Osteoblast (primary cell): ENCODE measurements at regions not wholly inside any gene's neighbourhood (a gene's known extent, or its start where the extent isn't known, plus 50 kb on each side); places are given as distances from the start of the nearest gene placed in this dataset.
A peak's percentile ranks its signal among the peaks of the same experiment; 100 is the strongest.

Experiments used
- DNase-seq: peaks from one replicate; pipeline ENCODE4 v3.0.0; 2011; ENCODE audit warnings: low spot score, mixed read lengths; ENCODE audit not compliant: insufficient read length; ENCODE audit errors: missing footprints
- H2AFZ ChIP-seq: 2 replicates; pipeline ENCODE4 v1.6.0; 2011; ENCODE audit warnings: mild to moderate bottlenecking, low read length
- H3K27ac ChIP-seq: 2 replicates; pipeline ENCODE4 v1.5.1; 2011; ENCODE audit warnings: mild to moderate bottlenecking, low read depth, low read length, moderate library complexity
- H3K27me3 ChIP-seq: 2 replicates; pipeline ENCODE4 v1.6.0; 2012; ENCODE audit warnings: mild to moderate bottlenecking, control low read depth, inconsistent platforms, low read length, moderate library complexity; ENCODE audit not compliant: insufficient read depth
- H3K36me3 ChIP-seq: 2 replicates; pipeline ENCODE4 v1.5.1; 2011; ENCODE audit warnings: mild to moderate bottlenecking, low read length, control low read depth, moderate library complexity; ENCODE audit not compliant: insufficient read depth
- H3K4me1 ChIP-seq: 2 replicates; pipeline ENCODE4 v1.5.1; 2011; ENCODE audit warnings: mild to moderate bottlenecking, low read length, control low read depth, moderate library complexity; ENCODE audit not compliant: insufficient read depth
- H3K4me2 ChIP-seq: 2 replicates; pipeline ENCODE4 v1.6.0; 2011; ENCODE audit warnings: mild to moderate bottlenecking, low read length; ENCODE audit not compliant: insufficient read depth
- H3K4me3 ChIP-seq: fragments of 200-600 bp; sonication (generic); 3 replicates; pipeline ENCODE4 v1.5.1; 2012; ENCODE audit warnings: mild to moderate bottlenecking, low read length, inconsistent platforms; ENCODE audit not compliant: insufficient read depth
- H3K79me2 ChIP-seq: 2 replicates; pipeline ENCODE4 v1.6.0; 2012; ENCODE audit warnings: mild to moderate bottlenecking, low read length, control low read depth, inconsistent platforms; ENCODE audit not compliant: insufficient read depth
- H3K9me3 ChIP-seq: 2 replicates; pipeline ENCODE4 v1.5.1; 2011; ENCODE audit warnings: low read depth, low read length, control low read depth
- H4K20me1 ChIP-seq: 2 replicates; pipeline ENCODE4 v1.6.0; 2012; ENCODE audit warnings: mild to moderate bottlenecking, low read length, control low read depth; ENCODE audit not compliant: insufficient read depth
- CTCF ChIP-seq: IDR thresholded peaks from 2 replicates; pipeline ENCODE4 v1.5.1; 2011; ENCODE audit warnings: mild to moderate bottlenecking, low read depth, low read length, moderate library complexity; ENCODE audit errors: extremely low read depth

GRCh38 chr3:141429371-141430035 lies 57.3 kb upstream of the RASA2 start:
- no peak for TF ChIP-seq CTCF
- peaks cover 38% of the 10 kb centered on the region for H3K36me3 ChIP-seq
- peaks cover 94% of the 10 kb centered on the region for H3K79me2 ChIP-seq
- no peaks in the 10 kb centered on the region for H3K27me3 ChIP-seq
- no peaks in the 10 kb centered on the region for H4K20me1 ChIP-seq
- peaks cover 39% of the 10 kb centered on the region for H3K4me1 ChIP-seq
- H3K4me3 ChIP-seq = no peak overlapping the region
- peak overlapping the region; percentile 27 for H3K27ac ChIP-seq
- DNase-seq = no peak
- H3K9me3 ChIP-seq = no peaks in the 10 kb centered on the region
- H3K4me2 ChIP-seq = no peak overlapping the region
- no peak overlapping the region for H2AFZ ChIP-seq

GRCh38 chr3:141430316-141430715 lies 56.5 kb upstream of the RASA2 start:
- no peaks in the 10 kb centered on the region for H3K9me3 ChIP-seq
- H3K27ac ChIP-seq = no peak overlapping the region
- peaks cover 35% of the 10 kb centered on the region for H3K4me1 ChIP-seq
- no peak for DNase-seq
- peaks cover 39% of the 10 kb centered on the region for H3K36me3 ChIP-seq
- no peak overlapping the region for H3K4me3 ChIP-seq
- no peak for TF ChIP-seq CTCF
- peaks cover 93% of the 10 kb centered on the region for H3K79me2 ChIP-seq
- H3K27me3 ChIP-seq = no peaks in the 10 kb centered on the region
- no peak overlapping the region for H2AFZ ChIP-seq
- no peaks in the 10 kb centered on the region for H4K20me1 ChIP-seq
- no peak overlapping the region for H3K4me2 ChIP-seq

GRCh38 chr3:141431411-141432378 lies 55.1 kb upstream of the RASA2 start:
- no peak for DNase-seq
- Histone ChIP-seq H3K4me3 (no peak overlapping the region), H3K4me2 (peak overlapping the region; percentile 0), H2AFZ (no peak overlapping the region), H3K79me2 (peaks cover 86% of the 10 kb centered on the region), H4K20me1 (no peaks in the 10 kb centered on the region), H3K4me1 (peaks cover 30% of the 10 kb centered on the region), H3K36me3 (peaks cover 43% of the 10 kb centered on the region), H3K27me3 (no peaks in the 10 kb centered on the region), H3K9me3 (no peaks in the 10 kb centered on the region), H3K27ac (peak overlapping the region; percentile 68)
- TF ChIP-seq CTCF = no peak

- peak overlapping the region; percentile 68 for H3K27ac ChIP-seq
- no peaks in the 10 kb centered on the region for H3K9me3 ChIP-seq
- H3K79me2 ChIP-seq = peaks cover 85% of the 10 kb centered on the region
- no peak overlapping the region for H3K4me3 ChIP-seq
- H4K20me1 ChIP-seq = no peaks in the 10 kb centered on the region
- peaks cover 18% of the 10 kb centered on the region for H3K4me1 ChIP-seq
- no peak overlapping the region for H2AFZ ChIP-seq
- no peak for DNase-seq
- TF ChIP-seq CTCF = no peak
- H3K27me3 ChIP-seq = no peaks in the 10 kb centered on the region
- H3K36me3 ChIP-seq = peaks cover 44% of the 10 kb centered on the region
- no peak overlapping the region for H3K4me2 ChIP-seq
Observed at GRCh38 chr3:141432904-141433303, 53.9 kb upstream of the RASA2 start.
